NCI-H2107 (cell line): ENCODE measurements at regions not wholly inside any gene's neighbourhood (a gene's known extent, or its start where the extent isn't known, plus 50 kb on each side); places are given as distances from the start of the nearest gene placed in this dataset.
"Not testable (repeated sequence)": the region's sequence is repeated elsewhere in the genome, so short reads cannot be mapped to it uniquely, and the experiment has no call there.

Experiments used
- DNase-seq: peaks from one replicate; lab custom pipeline; 2025; lab: John Stamatoyannopoulos, UW

GRCh38 chr6:4350567-4351519, 215.5 kb upstream of the ECI2 start:
- DNase-seq = no peak

GRCh38 chr6:4349931-4350330, 214.6 kb upstream of the ECI2 start:
- DNase-seq = no peak

GRCh38 chr6:4349323-4349722, 213.9 kb upstream of the ECI2 start:
- no peak for DNase-seq

DNA sequence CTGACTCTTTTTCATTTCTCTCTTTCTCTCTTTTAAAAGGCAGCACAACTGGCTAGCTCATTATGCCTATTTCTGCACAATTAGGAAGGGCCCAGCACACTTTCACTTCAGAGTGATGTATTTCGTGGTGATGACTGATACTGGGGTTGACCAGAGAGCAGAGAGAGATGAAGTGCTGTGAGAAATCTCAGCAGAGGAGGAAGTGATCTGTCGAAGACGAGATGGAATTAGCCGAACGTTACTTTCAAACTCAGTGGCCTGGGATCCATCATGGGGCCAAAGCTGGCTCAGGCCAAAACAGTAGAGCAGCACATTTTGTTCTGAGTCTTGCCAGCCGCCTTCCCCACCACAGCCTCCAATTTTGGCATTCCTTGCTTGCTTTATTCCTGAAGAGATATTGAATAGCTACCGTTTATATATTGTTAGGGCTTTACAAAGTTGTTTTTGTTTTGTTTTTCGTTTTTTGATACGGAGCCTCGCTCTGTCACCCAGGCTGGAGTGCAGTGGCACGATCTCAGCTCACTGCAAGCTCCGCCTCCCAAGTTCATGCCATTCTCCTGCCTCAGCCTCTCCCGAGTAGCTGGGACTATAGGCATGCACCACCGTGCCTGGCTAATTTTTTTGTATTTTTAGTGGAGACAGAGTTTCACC, 213.2 kb upstream of the ECI2 start:
- no peak for DNase-seq

DNA sequence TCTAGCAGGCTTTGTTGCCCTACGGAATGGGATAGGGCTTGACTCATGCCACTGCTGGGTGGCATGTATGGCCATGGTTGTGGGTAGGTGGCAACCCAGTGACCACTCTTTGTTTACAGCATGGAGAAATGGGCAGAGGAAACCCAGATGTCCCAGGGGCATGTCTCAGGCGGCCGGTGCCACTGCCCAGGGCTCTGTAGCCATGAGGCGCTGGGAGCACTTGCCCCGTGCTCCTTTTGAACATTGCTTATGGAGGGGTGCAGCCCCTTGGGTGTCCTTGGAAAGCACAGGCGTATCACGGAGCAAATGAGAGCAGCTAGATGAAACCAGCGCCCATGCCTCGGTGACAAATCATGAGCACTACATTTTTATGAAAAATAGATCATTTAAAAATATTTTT, 212.5 kb upstream of the ECI2 start:
- no peak for DNase-seq

- DNase-seq = no peak
Measured at GRCh38 chr6:4346659-4347333, 211.4 kb upstream of the ECI2 start.

DNA sequence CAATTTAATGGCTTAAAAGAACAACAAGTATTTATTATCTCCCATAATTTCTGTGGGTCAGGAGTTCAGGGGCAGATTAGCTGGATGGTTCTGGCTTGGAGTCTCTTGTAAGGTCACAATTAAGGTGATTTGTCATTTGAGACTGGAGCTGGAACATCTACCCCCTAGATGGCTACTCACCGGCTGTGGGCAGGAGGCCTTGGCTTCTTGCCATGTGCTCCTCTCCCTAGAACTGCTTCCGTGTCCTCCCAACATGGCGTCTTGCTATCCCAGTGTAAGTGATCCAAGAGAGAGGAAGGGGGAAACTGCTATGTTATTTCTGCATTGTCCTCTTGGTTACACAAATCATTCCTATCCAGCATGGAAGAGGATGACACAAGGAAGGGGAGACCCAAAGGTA, 210.2 kb upstream of the ECI2 start:
- DNase-seq = no peak

GRCh38 chr6:4344317-4344899, 209.0 kb upstream of the ECI2 start:
- peak; percentile 49 for DNase-seq

DNA sequence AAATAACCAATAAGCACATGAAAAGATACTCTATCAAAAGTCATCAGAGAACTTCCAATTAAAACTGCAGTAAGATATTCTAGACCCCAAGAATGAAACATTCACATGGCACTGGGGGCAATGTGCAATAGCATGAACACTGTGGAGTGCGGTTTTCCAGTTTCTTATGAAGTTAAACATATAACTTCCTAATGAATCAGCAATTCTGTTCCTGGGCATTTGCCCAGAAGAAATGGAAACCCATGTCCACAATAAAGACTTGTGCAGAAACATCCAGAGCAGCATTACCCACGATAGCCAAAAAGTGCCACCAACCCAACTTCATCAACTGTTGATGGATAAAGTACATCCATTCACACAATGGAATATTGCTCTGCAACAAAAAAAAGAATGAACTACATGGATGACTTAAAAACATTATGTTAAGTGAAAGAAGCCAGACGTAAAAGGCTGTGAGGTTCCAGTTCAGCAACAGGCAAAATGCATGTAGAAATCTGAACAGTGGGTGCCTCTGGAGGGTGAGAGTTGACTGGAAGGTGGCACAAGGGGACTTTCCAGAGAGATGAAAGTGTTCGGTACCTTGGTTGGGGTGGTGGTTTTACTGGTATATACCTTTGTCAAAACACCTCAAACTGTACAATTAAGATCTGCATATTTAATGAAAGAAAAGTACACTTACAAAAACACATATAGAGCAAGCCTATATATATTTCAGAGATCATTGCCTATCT, 207.2 kb upstream of the ECI2 start:
- no peak for DNase-seq

DNA sequence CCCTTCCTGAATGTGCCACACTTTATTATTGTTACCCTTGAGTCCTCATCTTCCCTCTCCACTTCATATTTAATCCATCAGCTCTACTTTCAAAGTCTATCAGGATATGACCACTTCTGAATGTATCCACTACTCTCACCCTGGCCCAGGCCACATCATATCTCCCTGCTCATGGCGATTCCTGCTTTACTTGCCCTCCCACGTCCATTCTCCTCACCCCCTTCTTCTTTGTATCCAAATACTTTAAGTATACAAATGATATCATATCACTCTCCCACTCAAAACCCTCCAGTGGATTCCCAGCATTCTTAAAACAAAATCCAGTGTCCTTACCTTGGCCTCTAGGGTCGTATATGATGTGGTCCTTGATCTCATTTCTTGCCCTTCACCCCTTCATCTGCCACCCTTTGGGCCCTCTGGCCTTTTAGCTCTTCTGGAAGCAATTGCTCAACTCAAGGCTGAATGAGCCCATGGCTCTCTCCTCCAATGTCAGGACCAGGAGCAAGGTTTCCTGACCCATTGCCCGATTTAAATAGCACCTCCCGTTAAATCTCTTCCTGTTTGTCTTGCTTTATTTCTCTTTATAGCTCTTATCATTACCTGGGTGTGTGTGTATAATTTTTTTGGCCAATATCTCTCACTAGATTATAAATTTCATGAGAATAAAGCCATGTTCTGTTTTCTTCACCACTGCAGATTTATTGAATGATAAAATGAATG, 205.9 kb upstream of the ECI2 start:
- no peak for DNase-seq

DNA sequence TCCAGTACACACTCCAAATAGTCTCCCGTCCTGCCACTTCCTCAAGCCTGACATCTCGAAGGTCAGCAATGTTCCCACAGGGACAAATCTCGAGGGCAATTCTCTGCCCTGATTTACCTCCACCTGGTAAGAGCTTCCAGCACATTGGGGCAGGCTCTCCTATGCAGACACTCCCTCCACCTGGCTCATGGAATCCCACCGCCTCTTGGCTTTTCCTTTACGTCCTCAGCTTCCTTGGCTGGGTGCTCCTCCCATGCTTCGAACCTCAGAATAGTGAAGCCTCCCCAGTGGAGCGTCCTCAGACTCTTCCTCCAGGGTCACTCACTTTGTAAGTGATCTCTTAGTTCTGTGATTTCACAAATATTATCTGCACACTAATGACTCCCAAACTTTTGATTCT, 205.2 kb upstream of the ECI2 start:
- DNase-seq = no peak

DNA sequence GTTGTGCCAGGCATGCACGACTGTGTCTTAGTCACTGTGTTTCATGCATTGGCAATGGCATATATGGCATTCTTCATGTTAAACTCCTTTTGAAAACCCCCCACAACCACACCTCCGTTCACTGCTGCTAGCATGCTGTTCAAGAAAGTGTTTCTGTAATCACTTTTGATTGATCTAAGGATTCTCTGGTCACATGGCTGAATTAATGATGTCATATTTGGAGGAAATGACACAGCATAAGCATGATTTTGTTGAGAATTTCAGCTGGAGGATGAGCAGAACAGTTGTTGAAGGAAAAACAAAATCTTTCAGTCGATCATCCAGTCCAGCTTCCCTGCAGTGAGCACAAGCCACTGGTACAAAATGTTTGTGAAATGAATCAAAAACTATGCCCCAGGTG, 203.5 kb upstream of the ECI2 start:
- DNase-seq = no peak

GRCh38 chr6:4336778-4337442, 201.5 kb upstream of the ECI2 start:
- DNase-seq = no peak

DNA sequence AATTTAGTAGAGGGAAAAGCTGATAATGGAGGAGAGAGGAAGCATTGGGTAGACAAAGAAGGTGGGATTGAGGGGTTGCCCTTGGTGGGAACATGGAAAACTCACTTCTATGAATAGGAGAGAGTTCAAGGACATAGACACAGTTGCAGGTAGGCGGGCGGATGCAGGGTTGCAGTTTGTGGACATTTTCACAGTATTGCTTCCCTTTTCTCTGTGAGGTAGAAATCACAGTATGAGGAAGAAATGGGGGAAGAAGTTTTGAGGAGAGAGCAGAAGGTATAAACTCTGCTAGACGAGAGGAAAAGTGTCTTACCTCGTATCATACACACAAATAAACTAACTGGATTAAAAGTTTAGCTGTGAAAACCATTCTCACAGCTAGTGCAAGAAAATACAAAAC, 200.7 kb upstream of the ECI2 start:
- DNase-seq = no peak

DNA sequence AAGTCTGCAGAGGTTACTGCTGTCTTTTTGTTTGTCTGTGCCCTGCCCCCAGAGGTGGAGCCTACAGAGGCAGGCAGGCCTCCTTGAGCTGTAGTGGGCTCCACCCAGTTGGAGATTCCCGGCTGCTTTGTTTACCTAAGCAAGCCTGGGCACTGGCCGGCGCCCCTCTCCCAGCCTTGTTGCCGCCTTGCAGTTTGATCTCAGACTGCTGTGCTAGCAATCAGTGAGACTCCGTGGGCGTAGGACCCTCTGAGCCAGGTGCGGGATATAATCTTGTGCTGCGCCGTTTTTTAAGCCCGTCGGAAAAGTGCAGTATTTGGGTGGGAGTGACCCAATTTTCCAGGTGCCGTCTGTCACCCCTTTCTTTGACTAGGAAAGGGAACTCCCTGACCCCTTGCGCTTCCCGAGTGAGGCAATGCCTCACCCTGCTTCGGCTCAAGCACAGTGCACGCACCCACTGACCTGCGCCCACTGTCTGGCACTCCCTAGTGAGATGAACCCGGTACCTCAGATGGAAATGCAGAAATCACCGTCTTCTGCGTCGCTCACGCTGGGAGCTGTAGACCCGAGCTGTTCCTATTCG, 198.9 kb upstream of the ECI2 start:
- not testable (repeated sequence) for DNase-seq

- DNase-seq = no peak
Measured at GRCh38 chr6:4327841-4328240, 192.5 kb upstream of the ECI2 start.

GRCh38 chr6:4324746-4325145, 189.4 kb upstream of the ECI2 start:
- no peak for DNase-seq

GRCh38 chr6:4323322-4323721, 187.9 kb upstream of the ECI2 start:
- DNase-seq = no peak

DNA sequence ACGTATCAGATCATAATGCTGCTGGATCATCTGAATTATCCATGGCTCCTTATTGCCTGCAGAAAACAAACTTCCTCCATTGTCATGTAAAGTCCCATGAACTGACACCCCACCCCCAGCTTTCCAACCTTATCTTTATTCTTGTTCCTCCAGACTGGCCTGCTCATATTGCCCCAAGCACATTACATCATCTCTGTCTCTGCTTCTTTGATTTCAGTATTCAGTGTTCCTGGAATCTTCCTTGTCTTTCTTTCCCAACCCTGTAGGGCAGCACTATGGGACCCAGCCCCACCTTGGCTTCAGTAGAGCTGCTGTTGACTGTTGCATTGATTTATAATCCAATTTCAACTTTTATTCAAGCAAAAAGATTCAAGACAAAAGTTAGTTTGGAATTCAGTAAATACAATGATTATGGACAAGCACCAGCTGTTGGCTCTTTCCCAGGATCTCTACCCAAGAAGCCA, 187.5 kb upstream of the ECI2 start:
- no peak for DNase-seq
